DMS153 treated with DMSO at 0.1 percent for 48 hours (cell line): ENCODE measurements at regions not wholly inside any gene's neighbourhood (a gene's known extent, or its start where the extent isn't known, plus 50 kb on each side); places are given as distances from the start of the nearest gene placed in this dataset.
"Not testable (repeated sequence)": the region's sequence is repeated elsewhere in the genome, so short reads cannot be mapped to it uniquely, and the experiment has no call there.

Source experiments
- DNase-seq: peaks from one replicate; lab custom pipeline; 2025; ENCODE audit not compliant: unreplicated experiment; lab: John Stamatoyannopoulos, UW

- DNase-seq, result no peak
Measured at GRCh38 chr13:101003566-101003965, 329.0 kb upstream of the TMTC4 start.

GRCh38 chr13:100989392-100989791 is 314.8 kb upstream of the TMTC4 start:
- DNase-seq, result no peak

GRCh38 chr13:100988921-100989320 is 314.3 kb upstream of the TMTC4 start:
- DNase-seq, result no peak

- DNase-seq, result no peak
Measured at GRCh38 chr13:100987948-100988347, 313.4 kb upstream of the TMTC4 start.

GRCh38 chr13:100986571-100986970 is 312.0 kb upstream of the TMTC4 start:
- no peak for DNase-seq

GRCh38 chr13:100984085-100984705 is 309.6 kb upstream of the TMTC4 start:
- DNase-seq, result no peak

GRCh38 chr13:100983111-100983510 is 308.5 kb upstream of the TMTC4 start:
- no peak for DNase-seq

GRCh38 chr13:100980171-100980570 is 305.6 kb upstream of the TMTC4 start:
- DNase-seq, result no peak

GRCh38 chr13:100977841-100978240 is 303.2 kb upstream of the TMTC4 start:
- DNase-seq, result no peak

GRCh38 chr13:100976993-100977392 is 302.4 kb upstream of the TMTC4 start:
- DNase-seq, result no peak

- DNase-seq, result not testable (repeated sequence)
Measured at GRCh38 chr13:100975666-100976065, 301.1 kb upstream of the TMTC4 start.

GRCh38 chr13:100962585-100962984 is 288.0 kb upstream of the TMTC4 start:
- DNase-seq, result no peak

- no peak for DNase-seq
Measured at GRCh38 chr13:100961186-100961585, 286.6 kb upstream of the TMTC4 start.

GRCh38 chr13:100958831-100959230 is 284.2 kb upstream of the TMTC4 start:
- no peak for DNase-seq

- DNase-seq, result no peak
Measured at GRCh38 chr13:100957741-100958140, 283.1 kb upstream of the TMTC4 start.

- no peak for DNase-seq
Measured at GRCh38 chr13:100954430-100955305, 280.1 kb upstream of the TMTC4 start.

- no peak for DNase-seq
Measured at GRCh38 chr13:100951016-100951415, 276.4 kb upstream of the TMTC4 start.

- not testable (repeated sequence) for DNase-seq
Measured at GRCh38 chr13:100948937-100949336, 274.3 kb upstream of the TMTC4 start.

- DNase-seq, result no peak
Measured at GRCh38 chr13:100946588-100946987, 272.0 kb upstream of the TMTC4 start.

- DNase-seq, result no peak
Measured at GRCh38 chr13:100944791-100945345, 270.3 kb upstream of the TMTC4 start.

GRCh38 chr13:100942742-100943141 is 268.1 kb upstream of the TMTC4 start:
- DNase-seq, result no peak
